SU-DHL-6 (cell line): ENCODE measurements at regions not wholly inside any gene's neighbourhood (a gene's known extent, or its start where the extent isn't known, plus 50 kb on each side); places are given as distances from the start of the nearest gene placed in this dataset.

Experiments used
- EZH2phosphoT487 ChIP-seq: fragments of 200-600 bp; sonication (generic), shearing (Covaris generic); conservative IDR thresholded peaks from 2 replicates; pipeline ENCODE4 v1.6.1; 2018; ENCODE audit warnings: mild to moderate bottlenecking, antibody characterized with exemption, low read length, moderate library complexity, mixed read lengths
- TF ChIP-seq, protein P1 (sequence below): fragments of 200-600 bp; sonication (generic); IDR thresholded peaks from one replicate; pipeline ENCODE4 v1.5.1; 2017; ENCODE audit warnings: antibody characterized with exemption, mild to moderate bottlenecking, low read length, moderate library complexity; ENCODE audit not compliant: insufficient read depth, poor library complexity, severe bottlenecking

DNA sequence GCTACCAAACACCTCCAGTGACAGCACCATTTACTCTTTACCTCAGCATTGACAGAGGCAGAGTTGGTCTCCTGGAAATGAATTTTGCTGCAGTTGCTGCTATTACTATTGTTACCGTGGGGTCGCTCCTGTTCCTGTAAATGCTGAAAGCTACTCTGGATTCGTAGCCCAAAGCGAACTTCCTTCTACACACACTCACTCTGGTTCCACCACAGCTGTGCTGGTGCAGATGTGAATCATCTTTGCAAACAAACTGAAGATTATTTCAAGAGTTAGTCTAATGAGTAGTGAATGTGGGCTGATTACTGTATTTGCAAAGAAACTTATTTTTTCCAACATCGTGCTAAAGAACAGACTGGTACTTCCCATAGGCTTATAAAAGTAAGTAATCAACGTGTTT, 304.0 kb downstream of the LPIN1 start:
- TF ChIP-seq, protein P1, sequence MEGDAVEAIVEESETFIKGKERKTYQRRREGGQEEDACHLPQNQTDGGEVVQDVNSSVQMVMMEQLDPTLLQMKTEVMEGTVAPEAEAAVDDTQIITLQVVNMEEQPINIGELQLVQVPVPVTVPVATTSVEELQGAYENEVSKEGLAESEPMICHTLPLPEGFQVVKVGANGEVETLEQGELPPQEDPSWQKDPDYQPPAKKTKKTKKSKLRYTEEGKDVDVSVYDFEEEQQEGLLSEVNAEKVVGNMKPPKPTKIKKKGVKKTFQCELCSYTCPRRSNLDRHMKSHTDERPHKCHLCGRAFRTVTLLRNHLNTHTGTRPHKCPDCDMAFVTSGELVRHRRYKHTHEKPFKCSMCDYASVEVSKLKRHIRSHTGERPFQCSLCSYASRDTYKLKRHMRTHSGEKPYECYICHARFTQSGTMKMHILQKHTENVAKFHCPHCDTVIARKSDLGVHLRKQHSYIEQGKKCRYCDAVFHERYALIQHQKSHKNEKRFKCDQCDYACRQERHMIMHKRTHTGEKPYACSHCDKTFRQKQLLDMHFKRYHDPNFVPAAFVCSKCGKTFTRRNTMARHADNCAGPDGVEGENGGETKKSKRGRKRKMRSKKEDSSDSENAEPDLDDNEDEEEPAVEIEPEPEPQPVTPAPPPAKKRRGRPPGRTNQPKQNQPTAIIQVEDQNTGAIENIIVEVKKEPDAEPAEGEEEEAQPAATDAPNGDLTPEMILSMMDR, result peak; percentile 33
- TF ChIP-seq EZH2phosphoT487, result no peak
